NOMO-1 (cell line): ENCODE measurements at regions not wholly inside any gene's neighbourhood (a gene's known extent, or its start where the extent isn't known, plus 50 kb on each side); places are given as distances from the start of the nearest gene placed in this dataset.
"Not testable (repeated sequence)": the region's sequence is repeated elsewhere in the genome, so short reads cannot be mapped to it uniquely, and the experiment has no call there.

Source experiments
- DNase-seq, 2 experiments: peaks; one replicate each; lab custom pipeline; 2025; ENCODE audit not compliant: unreplicated experiment in 2 of 2; lab: John Stamatoyannopoulos, UW

GRCh38 chr6:6861351-6861894 lies 246.3 kb upstream of the RREB1 start:
- no peak for DNase-seq

- DNase-seq = no peak
These were observed 245.8 kb upstream of the RREB1 start for GRCh38 chr6:6861995-6862394.

- DNase-seq = no peak
These were observed 243.7 kb upstream of the RREB1 start for GRCh38 chr6:6863970-6864639.

- peak; percentile 30 to 36 for DNase-seq
These were observed 242.2 kb upstream of the RREB1 start for GRCh38 chr6:6865611-6866010.

- DNase-seq = no peak
These were observed 240.9 kb upstream of the RREB1 start for GRCh38 chr6:6866656-6867403.

- DNase-seq = no peak
These were observed 240.4 kb upstream of the RREB1 start for GRCh38 chr6:6867404-6867799.

GRCh38 chr6:6869094-6869493 lies 238.7 kb upstream of the RREB1 start:
- DNase-seq = no peak

- DNase-seq = peak; percentile 72 to 90
These were observed 236.8 kb upstream of the RREB1 start for GRCh38 chr6:6870921-6871320.

- DNase-seq = no peak
These were observed 235.1 kb upstream of the RREB1 start for GRCh38 chr6:6872459-6873344.

GRCh38 chr6:6873778-6874177 lies 234.0 kb upstream of the RREB1 start:
- no peak for DNase-seq

- DNase-seq = peak; percentile 60 to 96
These were observed 231.8 kb upstream of the RREB1 start for GRCh38 chr6:6875818-6876470.

GRCh38 chr6:6877792-6878191 lies 230.0 kb upstream of the RREB1 start:
- DNase-seq = not testable (repeated sequence)

- DNase-seq = peak in 1 of 2 experiments; percentile 81
These were observed 228.7 kb upstream of the RREB1 start for GRCh38 chr6:6878887-6879585.

GRCh38 chr6:6879586-6879974 lies 228.2 kb upstream of the RREB1 start:
- peak; percentile 72 to 83 for DNase-seq

GRCh38 chr6:6880745-6881437 lies 226.9 kb upstream of the RREB1 start:
- peak; percentile 27 to 50 for DNase-seq

- peak; percentile 76 to 95 for DNase-seq
These were observed 226.1 kb upstream of the RREB1 start for GRCh38 chr6:6881438-6882225.

GRCh38 chr6:6882592-6882991 lies 225.2 kb upstream of the RREB1 start:
- DNase-seq = peak; percentile 25 to 41

GRCh38 chr6:6883011-6883410 lies 224.8 kb upstream of the RREB1 start:
- no peak for DNase-seq
